ENCODE measurements at regions not wholly inside any gene's neighbourhood (a gene's known extent, or its start where the extent isn't known, plus 50 kb on each side); places are given as distances from the start of the nearest gene placed in this dataset.

DNA sequence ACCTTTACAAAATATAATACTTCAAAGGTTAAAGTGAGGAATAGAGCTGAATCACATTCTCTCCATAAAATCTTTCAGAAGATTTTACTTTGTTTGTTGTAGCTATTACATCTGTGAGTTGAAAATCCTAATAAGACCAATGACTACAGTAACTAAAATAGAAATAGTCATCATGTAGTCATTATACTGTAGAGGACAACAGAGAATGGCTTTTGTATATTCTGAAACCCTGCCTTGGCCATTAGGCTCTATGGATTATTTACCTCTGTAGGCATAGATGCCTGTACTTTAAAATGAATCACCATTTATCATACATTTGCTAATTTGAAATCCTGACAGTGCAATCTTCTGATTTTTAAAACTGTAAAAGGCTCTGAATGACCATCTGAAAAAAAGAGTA is 923.0 kb downstream of the REEP3 start:
- TF ChIP-seq, protein P1, sequence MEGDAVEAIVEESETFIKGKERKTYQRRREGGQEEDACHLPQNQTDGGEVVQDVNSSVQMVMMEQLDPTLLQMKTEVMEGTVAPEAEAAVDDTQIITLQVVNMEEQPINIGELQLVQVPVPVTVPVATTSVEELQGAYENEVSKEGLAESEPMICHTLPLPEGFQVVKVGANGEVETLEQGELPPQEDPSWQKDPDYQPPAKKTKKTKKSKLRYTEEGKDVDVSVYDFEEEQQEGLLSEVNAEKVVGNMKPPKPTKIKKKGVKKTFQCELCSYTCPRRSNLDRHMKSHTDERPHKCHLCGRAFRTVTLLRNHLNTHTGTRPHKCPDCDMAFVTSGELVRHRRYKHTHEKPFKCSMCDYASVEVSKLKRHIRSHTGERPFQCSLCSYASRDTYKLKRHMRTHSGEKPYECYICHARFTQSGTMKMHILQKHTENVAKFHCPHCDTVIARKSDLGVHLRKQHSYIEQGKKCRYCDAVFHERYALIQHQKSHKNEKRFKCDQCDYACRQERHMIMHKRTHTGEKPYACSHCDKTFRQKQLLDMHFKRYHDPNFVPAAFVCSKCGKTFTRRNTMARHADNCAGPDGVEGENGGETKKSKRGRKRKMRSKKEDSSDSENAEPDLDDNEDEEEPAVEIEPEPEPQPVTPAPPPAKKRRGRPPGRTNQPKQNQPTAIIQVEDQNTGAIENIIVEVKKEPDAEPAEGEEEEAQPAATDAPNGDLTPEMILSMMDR (IDR thresholded peaks at IDR 0.05): no peak
- TF ChIP-seq POLR2A (IDR thresholded peaks at IDR 0.05): no peak

Measured in esophagus squamous epithelium (tissue), 4 donors.